Spleen (tissue), 7 donors: ENCODE measurements at regions not wholly inside any gene's neighbourhood (a gene's known extent, or its start where the extent isn't known, plus 50 kb on each side); places are given as distances from the start of the nearest gene placed in this dataset.

Experiments
- CTCF ChIP-seq, 11 experiments: fragments of 200-600 bp in 7 of 11; fragments of 450-650 bp in 4 of 11; sonication (generic) in 4 of 11; IDR thresholded peaks in 8 of 11; conservative IDR thresholded peaks in 3 of 11; 1 replicate in 7 of 11; 2 replicates in 4 of 11; pipeline versions ENCODE4 v1.4.0 to v1.8.0; 2016 to 2021; ENCODE audit warnings: antibody characterized with exemption in 11 of 11, inconsistent platforms in 4 of 11, mild to moderate bottlenecking in 1 of 11
- POLR2A ChIP-seq, 3 donors: fragments of 450-650 bp; IDR thresholded peaks; one replicate each; pipeline ENCODE4 v1.5.1; 2017; ENCODE audit warnings: antibody characterized with exemption in 3 of 3, mild to moderate bottlenecking in 1 of 3
- donor health status: DM: no; HTN: no; CAD: no; lungs with moderate emphysema.
- donor health status: DM: no; HTN: no; CAD: no.
- donor health status: DM: no; HTN: no; CAD: no.

GRCh38 chr12:11524446-11524845, 125.0 kb upstream of the ETV6 start:
- TF ChIP-seq POLR2A (IDR thresholded peaks at IDR 0.05) (no peak), CTCF (IDR thresholded peaks at IDR 0.05 in 8 of 11, conservative IDR thresholded peaks at IDR 0.05 in 3 of 11) (no peak)
